A549 (cell line): ENCODE measurements at regions not wholly inside any gene's neighbourhood (a gene's known extent, or its start where the extent isn't known, plus 50 kb on each side); places are given as distances from the start of the nearest gene placed in this dataset.

Source experiments
- ATAC-seq, 2 experiments: fragments of 200-7000 bp in 1 of 2; fragments of >200 bp in 1 of 2; cut with Nextera tagmentation in 1 of 2; cut with Tn5 transposase in 1 of 2; 3 replicates each; pipeline versions ENCODE4 v1.8.0 to v1.9.1; 2018 to 2020; ENCODE audit warnings: mild to moderate bottlenecking in 1 of 2, moderate library complexity in 1 of 2
- CTCF ChIA-PET: fragments of 300-600 bp; sonication (Branson Sonifier 250); formaldehyde crosslinking; extraction: SDS; loops from one replicate; lab custom pipeline; 2021; ENCODE audit warnings: antibody characterized with exemption, inconsistent platforms; lab: Yijun Ruan, JAX
- POLR2A ChIA-PET: fragments of 350-600 bp; formaldehyde crosslinking; extraction: SDS; loops from one replicate; lab custom pipeline; 2021; ENCODE audit warnings: antibody characterized with exemption, inconsistent platforms; lab: Yijun Ruan, JAX
- DNase-seq, 2 experiments: peaks; one replicate each; pipeline versions ENCODE4 v3.0.0 to v3.0.0-alpha.2; 2011 to 2016; ENCODE audit warnings: low read depth in 1 of 2, low spot score in 1 of 2
- FAIRE-seq: peaks from 2 replicates; lab custom pipeline; 2011; peaks lifted over from hg19 to GRCh38; lab: Jason Lieb, UNC
- H3K27ac ChIP-seq, 2 experiments: fragments of >200 bp; sonication (Bioruptor Twin); formaldehyde crosslinking; 3 replicates each; pipeline ENCODE4 v1.5.1; 2016 to 2017
- H3K4me1 ChIP-seq: fragments of >200 bp; sonication (Bioruptor Twin); formaldehyde crosslinking; 3 replicates; pipeline ENCODE4 v1.6.1; 2016
- H3K4me2 ChIP-seq: fragments of >200 bp; sonication (Bioruptor Twin); formaldehyde crosslinking; 3 replicates; pipeline ENCODE4 v1.6.1; 2016
- H3K4me3 ChIP-seq: fragments of >200 bp; sonication (Bioruptor Twin); formaldehyde crosslinking; 3 replicates; pipeline ENCODE4 v1.5.1; 2016
- H3K9me3 ChIP-seq: fragments of >200 bp; sonication (Bioruptor Twin); formaldehyde crosslinking; 3 replicates; pipeline ENCODE4 v1.6.1; 2016
- CBX2 ChIP-seq: fragments of 200-600 bp; sonication (generic); IDR thresholded peaks from 2 replicates; pipeline ENCODE4 v1.6.1; 2016; ENCODE audit warnings: low read depth, mild to moderate bottlenecking, borderline replicate concordance
- EHF ChIP-seq: fragments of 250-450 bp; sonication (Bioruptor Pico); IDR thresholded peaks from 2 replicates; pipeline ENCODE4 v1.5.0; 2020; ENCODE audit warnings: mild to moderate bottlenecking
- ESRRA ChIP-seq: fragments of 150-350 bp; IDR thresholded peaks from 2 replicates; pipeline ENCODE4 v1.6.1; 2014; ENCODE audit warnings: mild to moderate bottlenecking, low read length, borderline replicate concordance
- FOSL2 ChIP-seq, 2 experiments: fragments of 450-650 bp in 1 of 2; fragments of >200 bp in 1 of 2; sonication (Bioruptor Twin) in 1 of 2; formaldehyde crosslinking; IDR thresholded peaks; 2 replicates each; pipeline versions ENCODE4 v1.5.0 to v1.6.1; 2016 to 2020; ENCODE audit warnings: mild to moderate bottlenecking in 1 of 2, moderate library complexity in 1 of 2
- HDAC2 ChIP-seq: fragments of 200-600 bp; sonication (generic); IDR thresholded peaks from 2 replicates; pipeline ENCODE4 v1.6.1; 2016
- HOXB13 ChIP-seq: fragments of 250-450 bp; sonication (Bioruptor Pico); IDR thresholded peaks from 2 replicates; pipeline ENCODE4 v1.5.0; 2020; ENCODE audit warnings: low read depth, mild to moderate bottlenecking, moderate library complexity
- MYC ChIP-seq: IDR thresholded peaks from 2 replicates; pipeline ENCODE4 v1.6.1; 2012; ENCODE audit warnings: mild to moderate bottlenecking, inconsistent platforms, low read length, improper control_type of control experiment, borderline replicate concordance
- PHF8 ChIP-seq: fragments of 200-600 bp; sonication (generic); IDR thresholded peaks from 2 replicates; pipeline ENCODE4 v1.6.1; 2016; ENCODE audit warnings: low read depth, mild to moderate bottlenecking, antibody characterized with exemption, moderate library complexity, borderline replicate concordance
- RAD21 ChIP-seq, 2 experiments: fragments of >200 bp in 1 of 2; sonication (Bioruptor Twin) in 1 of 2; formaldehyde crosslinking in 1 of 2; IDR thresholded peaks in 1 of 2; conservative IDR thresholded peaks in 1 of 2; 2 replicates in 1 of 2; 3 replicates in 1 of 2; pipeline ENCODE4 v1.6.1; 2012 to 2018; ENCODE audit warnings: inconsistent platforms in 1 of 2
- RARB ChIP-seq: fragments of 250-450 bp; sonication (Bioruptor Pico); IDR thresholded peaks from 2 replicates; pipeline ENCODE4 v1.8.0; 2021; ENCODE audit warnings: mild to moderate bottlenecking, moderate library complexity
- TFCP2L1 ChIP-seq: fragments of 250-450 bp; sonication (Bioruptor Pico); IDR thresholded peaks from 2 replicates; pipeline ENCODE4 v1.5.0; 2021; ENCODE audit warnings: mild to moderate bottlenecking
- TP53 ChIP-seq: fragments of 250-450 bp; sonication (Bioruptor Pico); IDR thresholded peaks from 2 replicates; pipeline ENCODE4 v1.5.0; 2021; ENCODE audit warnings: mild to moderate bottlenecking, moderate library complexity
- ZSCAN20 ChIP-seq: fragments of 250-450 bp; sonication (Bioruptor Pico); IDR thresholded peaks from 2 replicates; pipeline ENCODE4 v1.8.0; 2022; ENCODE audit warnings: mild to moderate bottlenecking, moderate library complexity
- WGBS: methylation state at CpG from one replicate; pipeline ENCODE4 v1.1.6; 2017; ENCODE audit errors: missing lambda C conversion rate; 5-methylcytosine and 5-hydroxymethylcytosine counted together
- TF ChIP-seq, protein P1 (sequence below): IDR thresholded peaks from 2 replicates; pipeline ENCODE4 v1.6.1; 2012; ENCODE audit warnings: low read depth, borderline replicate concordance
- TF ChIP-seq, protein P2 (sequence below): fragments of >200 bp; sonication (Bioruptor Twin); formaldehyde crosslinking; IDR thresholded peaks from 3 replicates; pipeline ENCODE4 v1.6.1; 2016
- TF ChIP-seq, protein P3 (sequence below): fragments of 250-450 bp; sonication (Bioruptor Pico); IDR thresholded peaks from 2 replicates; pipeline ENCODE4 v1.5.0; 2021; ENCODE audit warnings: mild to moderate bottlenecking, moderate library complexity, borderline replicate concordance
- TF ChIP-seq, protein P4 (sequence below): fragments of 150-350 bp; IDR thresholded peaks from 2 replicates; pipeline ENCODE4 v1.6.1; 2014; ENCODE audit warnings: low read depth, mild to moderate bottlenecking, low read length
- TF ChIP-seq, protein P5 (sequence below): IDR thresholded peaks from 2 replicates; pipeline ENCODE4 v1.6.1; 2012

DNA sequence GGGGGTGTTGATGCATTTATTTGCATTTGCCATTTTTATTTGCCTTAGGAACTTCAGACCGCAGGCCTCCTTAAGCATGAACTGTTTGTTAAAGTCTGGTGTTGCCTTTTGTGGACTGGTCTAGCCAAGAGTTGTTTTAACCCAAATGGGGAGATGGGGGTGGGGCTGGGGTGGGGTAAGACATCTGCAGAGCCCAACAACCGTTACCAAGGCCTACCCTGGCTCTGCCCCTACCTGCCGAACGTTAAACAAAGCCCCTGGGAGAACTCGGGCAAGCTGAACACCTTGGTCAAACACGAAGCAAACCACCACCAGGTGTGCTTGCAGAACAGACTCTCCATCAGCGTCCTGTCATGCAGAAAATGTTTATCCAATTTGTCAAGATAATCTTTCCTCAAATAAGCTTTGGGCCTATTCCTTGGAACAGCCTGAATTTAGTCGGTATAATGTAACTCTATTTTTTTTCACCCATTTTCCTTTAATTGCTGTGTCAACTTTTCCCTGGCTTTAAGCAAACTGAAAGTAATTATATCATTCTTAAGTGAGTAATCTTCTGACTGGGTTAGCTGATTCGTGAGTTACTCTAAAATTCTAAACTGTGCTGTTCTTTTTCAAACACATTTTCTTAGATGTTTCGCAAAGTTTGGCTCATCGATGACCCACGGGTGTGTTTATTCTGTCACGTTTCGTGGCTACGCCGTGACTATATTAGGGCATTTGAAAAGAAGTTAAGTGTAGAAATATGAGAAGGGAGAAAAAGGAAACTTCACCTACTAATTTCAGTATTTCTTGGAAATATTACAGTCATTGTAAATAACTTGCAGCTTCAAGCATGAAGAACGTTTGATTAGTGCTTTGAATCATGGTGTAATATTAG is 127.6 kb downstream of the SOX2 start:
- ChIA-PET CTCF (no interaction called here), POLR2A (no interaction called here)
- H3K4me1 ChIP-seq, result 0 out of 3 replicates have a peak, but pooled peaks cover 4% of the 10 kb centered on the region
- peak overlapping the region; percentile 58 for H3K4me2 ChIP-seq
- H3K27ac ChIP-seq, result no peak overlapping the region
- DNase-seq (peak in 1 of 2 experiments; percentile 6), FAIRE-seq (no peak), ATAC-seq (peak in 1 of 2 experiments; percentile 45; a peak in 2 of 6 replicates)
- WGBS, result 31% methylated on average over 17 of the region's 17 CpGs
- no peak overlapping the region for H3K4me3 ChIP-seq
- H3K9me3 ChIP-seq, result no peaks in the 10 kb centered on the region
- TF ChIP-seq HDAC2 (no peak), EHF (CRISPR knock-in tag) (no peak), MYC (no peak), ZSCAN20 (no peak), HOXB13 (no peak), RARB (CRISPR knock-in tag) (no peak), RAD21 (conservative IDR thresholded peaks at IDR 0.05 in 1 of 2, IDR thresholded peaks at IDR 0.05 in 1 of 2) (no peak), ESRRA (no peak), TFCP2L1 (CRISPR knock-in tag) (no peak), TP53 (CRISPR knock-in tag) (no peak), FOSL2 (IDR thresholded peaks at IDR 0.05) (no peak), FOSL2 (CRISPR knock-in tag; IDR thresholded peaks at IDR 0.05) (no peak), PHF8 (no peak)
- TF ChIP-seq, protein P1, sequence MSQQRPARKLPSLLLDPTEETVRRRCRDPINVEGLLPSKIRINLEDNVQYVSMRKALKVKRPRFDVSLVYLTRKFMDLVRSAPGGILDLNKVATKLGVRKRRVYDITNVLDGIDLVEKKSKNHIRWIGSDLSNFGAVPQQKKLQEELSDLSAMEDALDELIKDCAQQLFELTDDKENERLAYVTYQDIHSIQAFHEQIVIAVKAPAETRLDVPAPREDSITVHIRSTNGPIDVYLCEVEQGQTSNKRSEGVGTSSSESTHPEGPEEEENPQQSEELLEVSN, result no peak

DNA sequence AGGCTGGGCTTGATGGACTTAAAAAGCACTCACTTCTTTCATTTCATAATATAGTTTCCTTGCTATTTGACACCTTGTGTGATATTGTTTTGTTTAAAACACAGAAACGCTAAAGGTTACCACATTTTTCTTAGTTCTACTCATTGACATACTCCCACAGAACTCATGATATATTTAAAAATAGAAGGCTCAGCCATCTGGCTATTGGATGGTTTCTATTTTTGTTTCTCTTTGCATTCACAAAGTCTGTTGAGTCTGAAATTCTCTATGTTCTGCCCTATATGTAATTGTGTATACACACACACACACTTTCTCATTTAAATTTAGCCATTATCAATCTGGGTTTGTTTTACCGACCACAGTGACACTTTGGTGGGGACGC is 128.2 kb downstream of the SOX2 start:
- DNase-seq (no peak), FAIRE-seq (no peak), ATAC-seq (no peak)
- Histone ChIP-seq H3K9me3 (no peaks in the 10 kb centered on the region), H3K27ac (no peak overlapping the region), H3K4me2 (peak overlapping the region; percentile 58; the same call in 2 of the 3 replicates), H3K4me3 (no peak overlapping the region), H3K4me1 (0 out of 3 replicates have a peak, but pooled peaks cover 4% of the 10 kb centered on the region)
- CTCF ChIA-PET, result no interaction called here
- TF ChIP-seq, protein P2, sequence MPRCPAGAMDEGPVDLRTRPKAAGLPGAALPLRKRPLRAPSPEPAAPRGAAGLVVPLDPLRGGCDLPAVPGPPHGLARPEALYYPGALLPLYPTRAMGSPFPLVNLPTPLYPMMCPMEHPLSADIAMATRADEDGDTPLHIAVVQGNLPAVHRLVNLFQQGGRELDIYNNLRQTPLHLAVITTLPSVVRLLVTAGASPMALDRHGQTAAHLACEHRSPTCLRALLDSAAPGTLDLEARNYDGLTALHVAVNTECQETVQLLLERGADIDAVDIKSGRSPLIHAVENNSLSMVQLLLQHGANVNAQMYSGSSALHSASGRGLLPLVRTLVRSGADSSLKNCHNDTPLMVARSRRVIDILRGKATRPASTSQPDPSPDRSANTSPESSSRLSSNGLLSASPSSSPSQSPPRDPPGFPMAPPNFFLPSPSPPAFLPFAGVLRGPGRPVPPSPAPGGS, result no peak
- no peak for TF ChIP-seq CBX2
- TF ChIP-seq, protein P3, sequence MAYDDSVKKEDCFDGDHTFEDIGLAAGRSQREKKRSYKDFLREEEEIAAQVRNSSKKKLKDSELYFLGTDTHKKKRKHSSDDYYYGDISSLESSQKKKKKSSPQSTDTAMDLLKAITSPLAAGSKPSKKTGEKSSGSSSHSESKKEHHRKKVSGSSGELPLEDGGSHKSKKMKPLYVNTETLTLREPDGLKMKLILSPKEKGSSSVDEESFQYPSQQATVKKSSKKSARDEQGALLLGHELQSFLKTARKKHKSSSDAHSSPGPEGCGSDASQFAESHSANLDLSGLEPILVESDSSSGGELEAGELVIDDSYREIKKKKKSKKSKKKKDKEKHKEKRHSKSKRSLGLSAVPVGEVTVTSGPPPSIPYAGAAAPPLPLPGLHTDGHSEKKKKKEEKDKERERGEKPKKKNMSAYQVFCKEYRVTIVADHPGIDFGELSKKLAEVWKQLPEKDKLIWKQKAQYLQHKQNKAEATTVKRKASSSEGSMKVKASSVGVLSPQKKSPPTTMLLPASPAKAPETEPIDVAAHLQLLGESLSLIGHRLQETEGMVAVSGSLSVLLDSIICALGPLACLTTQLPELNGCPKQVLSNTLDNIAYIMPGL, result no peak
- TF ChIP-seq, protein P4, sequence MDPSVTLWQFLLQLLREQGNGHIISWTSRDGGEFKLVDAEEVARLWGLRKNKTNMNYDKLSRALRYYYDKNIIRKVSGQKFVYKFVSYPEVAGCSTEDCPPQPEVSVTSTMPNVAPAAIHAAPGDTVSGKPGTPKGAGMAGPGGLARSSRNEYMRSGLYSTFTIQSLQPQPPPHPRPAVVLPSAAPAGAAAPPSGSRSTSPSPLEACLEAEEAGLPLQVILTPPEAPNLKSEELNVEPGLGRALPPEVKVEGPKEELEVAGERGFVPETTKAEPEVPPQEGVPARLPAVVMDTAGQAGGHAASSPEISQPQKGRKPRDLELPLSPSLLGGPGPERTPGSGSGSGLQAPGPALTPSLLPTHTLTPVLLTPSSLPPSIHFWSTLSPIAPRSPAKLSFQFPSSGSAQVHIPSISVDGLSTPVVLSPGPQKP, result no peak
- TF ChIP-seq, protein P5, sequence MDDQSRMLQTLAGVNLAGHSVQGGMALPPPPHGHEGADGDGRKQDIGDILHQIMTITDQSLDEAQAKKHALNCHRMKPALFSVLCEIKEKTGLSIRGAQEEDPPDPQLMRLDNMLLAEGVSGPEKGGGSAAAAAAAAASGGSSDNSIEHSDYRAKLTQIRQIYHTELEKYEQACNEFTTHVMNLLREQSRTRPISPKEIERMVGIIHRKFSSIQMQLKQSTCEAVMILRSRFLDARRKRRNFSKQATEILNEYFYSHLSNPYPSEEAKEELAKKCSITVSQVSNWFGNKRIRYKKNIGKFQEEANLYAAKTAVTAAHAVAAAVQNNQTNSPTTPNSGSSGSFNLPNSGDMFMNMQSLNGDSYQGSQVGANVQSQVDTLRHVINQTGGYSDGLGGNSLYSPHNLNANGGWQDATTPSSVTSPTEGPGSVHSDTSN, result no peak
- POLR2A ChIA-PET, result no interaction called here
- 72% methylated on average over 3 of the region's 3 CpGs for WGBS
